Coronary artery (tissue), 2 donors: ENCODE measurements at regions not wholly inside any gene's neighbourhood (a gene's known extent, or its start where the extent isn't known, plus 50 kb on each side); places are given as distances from the start of the nearest gene placed in this dataset.

Experiments used
- DNase-seq: peaks from one replicate; pipeline ENCODE4 v3.0.0-alpha.2; 2017; ENCODE audit warnings: low spot score
- H3K27ac ChIP-seq, 2 donors: fragments of 200-600 bp; sonication (generic); one replicate each; pipeline ENCODE4 v1.5.1; 2016 to 2019
- H3K4me3 ChIP-seq: fragments of 200-600 bp; sonication (generic); 2 replicates; pipeline ENCODE4 v1.5.1; 2016; ENCODE audit warnings: mild to moderate bottlenecking, moderate library complexity
- CTCF ChIP-seq: fragments of 200-600 bp; sonication (generic); IDR thresholded peaks from one replicate; pipeline ENCODE4 v1.5.1; 2019; ENCODE audit warnings: antibody characterized with exemption

GRCh38 chr1:219296430-219297355, 123.0 kb downstream of the LYPLAL1 start:
- DNase-seq = no peak
- Histone ChIP-seq H3K27ac (peak overlapping the region in 1 of 2 donors; percentile 77), H3K4me3 (no peak overlapping the region)
- TF ChIP-seq CTCF = no peak

GRCh38 chr1:219294251-219294650, 120.6 kb downstream of the LYPLAL1 start:
- no peak for DNase-seq
- no peak overlapping the region for H3K27ac ChIP-seq
- no peak for TF ChIP-seq CTCF
- no peak overlapping the region for H3K4me3 ChIP-seq

- TF ChIP-seq CTCF = no peak
- no peak for DNase-seq
- Histone ChIP-seq H3K4me3 (no peak overlapping the region), H3K27ac (no peak overlapping the region)
Observed at GRCh38 chr1:219293410-219293809, 119.7 kb downstream of the LYPLAL1 start.

- no peak for TF ChIP-seq CTCF
- Histone ChIP-seq H3K4me3 (no peak overlapping the region), H3K27ac (no peak overlapping the region)
- DNase-seq = no peak
Observed at GRCh38 chr1:219292999-219293398, 119.3 kb downstream of the LYPLAL1 start.

GRCh38 chr1:219292341-219292740, 118.7 kb downstream of the LYPLAL1 start:
- Histone ChIP-seq H3K4me3 (no peak overlapping the region), H3K27ac (no peak overlapping the region)
- no peak for DNase-seq
- TF ChIP-seq CTCF = no peak

GRCh38 chr1:219289171-219289570, 115.5 kb downstream of the LYPLAL1 start:
- DNase-seq = no peak
- H3K4me3 ChIP-seq = no peak overlapping the region
- no peak overlapping the region for H3K27ac ChIP-seq
- TF ChIP-seq CTCF = no peak

- DNase-seq = no peak
- H3K27ac ChIP-seq = no peak overlapping the region
- TF ChIP-seq CTCF = no peak
- no peak overlapping the region for H3K4me3 ChIP-seq
Observed at GRCh38 chr1:219283541-219283940, 109.9 kb downstream of the LYPLAL1 start.
